GM12878 (cell line): ENCODE measurements at regions not wholly inside any gene's neighbourhood (a gene's known extent, or its start where the extent isn't known, plus 50 kb on each side); places are given as distances from the start of the nearest gene placed in this dataset.

Experiments used
- EZH2 ChIP-seq: IDR thresholded peaks from 2 replicates; pipeline ENCODE4 v1.6.1; 2012; ENCODE audit warnings: low read depth, mild to moderate bottlenecking, control low read depth, inconsistent platforms, low read length, borderline replicate concordance; ENCODE audit not compliant: control insufficient read depth
- TF ChIP-seq, protein P1 (sequence below), 3 experiments: IDR thresholded peaks in 2 of 3; conservative IDR thresholded peaks in 1 of 3; 2 replicates each; pipeline ENCODE4 v1.5.1; 2011; ENCODE audit warnings: low read depth in 3 of 3, low read length in 3 of 3, mild to moderate bottlenecking in 3 of 3, control low read depth in 2 of 3, moderate library complexity in 2 of 3, inconsistent platforms in 1 of 3, mixed read lengths in 1 of 3; ENCODE audit not compliant: control insufficient read depth in 2 of 3, insufficient read depth in 1 of 3; ENCODE audit errors: extremely low read depth in 1 of 3

DNA sequence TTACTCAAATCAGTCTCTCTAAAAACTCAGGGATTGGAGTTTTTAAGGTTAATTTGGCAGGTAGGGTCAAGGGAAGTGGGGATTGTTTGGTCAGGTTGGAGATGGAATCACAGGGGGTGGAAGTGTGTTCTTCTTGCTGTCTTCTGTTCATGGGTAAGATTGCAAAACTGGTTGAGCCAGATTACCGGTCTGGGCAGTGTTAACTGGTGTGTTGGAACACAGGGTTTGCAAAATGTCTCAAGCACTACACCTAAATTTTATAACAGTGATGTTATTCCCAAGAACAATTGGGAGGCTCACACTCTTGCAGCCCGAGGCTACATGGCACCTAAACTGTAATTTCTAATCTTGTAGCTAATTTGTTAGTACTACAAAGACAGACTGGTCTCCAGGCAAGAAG lies 425.4 kb downstream of the PLOD2 start:
- no peak for TF ChIP-seq EZH2
- TF ChIP-seq, protein P1, sequence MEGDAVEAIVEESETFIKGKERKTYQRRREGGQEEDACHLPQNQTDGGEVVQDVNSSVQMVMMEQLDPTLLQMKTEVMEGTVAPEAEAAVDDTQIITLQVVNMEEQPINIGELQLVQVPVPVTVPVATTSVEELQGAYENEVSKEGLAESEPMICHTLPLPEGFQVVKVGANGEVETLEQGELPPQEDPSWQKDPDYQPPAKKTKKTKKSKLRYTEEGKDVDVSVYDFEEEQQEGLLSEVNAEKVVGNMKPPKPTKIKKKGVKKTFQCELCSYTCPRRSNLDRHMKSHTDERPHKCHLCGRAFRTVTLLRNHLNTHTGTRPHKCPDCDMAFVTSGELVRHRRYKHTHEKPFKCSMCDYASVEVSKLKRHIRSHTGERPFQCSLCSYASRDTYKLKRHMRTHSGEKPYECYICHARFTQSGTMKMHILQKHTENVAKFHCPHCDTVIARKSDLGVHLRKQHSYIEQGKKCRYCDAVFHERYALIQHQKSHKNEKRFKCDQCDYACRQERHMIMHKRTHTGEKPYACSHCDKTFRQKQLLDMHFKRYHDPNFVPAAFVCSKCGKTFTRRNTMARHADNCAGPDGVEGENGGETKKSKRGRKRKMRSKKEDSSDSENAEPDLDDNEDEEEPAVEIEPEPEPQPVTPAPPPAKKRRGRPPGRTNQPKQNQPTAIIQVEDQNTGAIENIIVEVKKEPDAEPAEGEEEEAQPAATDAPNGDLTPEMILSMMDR (IDR thresholded peaks at IDR 0.05 in 2 of 3, conservative IDR thresholded peaks at IDR 0.05 in 1 of 3; ENCODE audit: control insufficient read depth in 2 of 3, extremely low read depth in 1 of 3, insufficient read depth in 1 of 3, low read depth in 3 of 3, low read length in 3 of 3): no peak
